ENCODE measurements at regions not wholly inside any gene's neighbourhood (a gene's known extent, or its start where the extent isn't known, plus 50 kb on each side); places are given as distances from the start of the nearest gene placed in this dataset.

DNA sequence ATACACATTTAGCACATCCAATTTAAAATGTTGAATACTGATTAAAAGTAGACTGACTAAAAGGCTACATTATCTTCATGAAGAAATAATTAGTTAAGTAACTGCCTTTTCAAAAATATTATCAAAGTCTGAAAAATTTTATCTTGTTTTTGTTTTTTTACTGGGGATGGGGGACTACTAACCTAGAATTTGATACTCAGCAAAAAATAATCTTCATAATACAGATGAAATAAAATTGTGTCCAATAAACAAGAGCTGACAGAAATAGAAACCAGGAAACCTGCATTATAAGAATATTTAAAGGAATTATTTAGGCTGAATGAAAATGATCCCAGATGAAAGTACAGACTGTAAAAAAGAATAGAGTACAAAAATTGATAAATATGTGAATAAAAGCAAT, 200.7 kb upstream of the RGPD4 start:
- TF ChIP-seq, protein P1, sequence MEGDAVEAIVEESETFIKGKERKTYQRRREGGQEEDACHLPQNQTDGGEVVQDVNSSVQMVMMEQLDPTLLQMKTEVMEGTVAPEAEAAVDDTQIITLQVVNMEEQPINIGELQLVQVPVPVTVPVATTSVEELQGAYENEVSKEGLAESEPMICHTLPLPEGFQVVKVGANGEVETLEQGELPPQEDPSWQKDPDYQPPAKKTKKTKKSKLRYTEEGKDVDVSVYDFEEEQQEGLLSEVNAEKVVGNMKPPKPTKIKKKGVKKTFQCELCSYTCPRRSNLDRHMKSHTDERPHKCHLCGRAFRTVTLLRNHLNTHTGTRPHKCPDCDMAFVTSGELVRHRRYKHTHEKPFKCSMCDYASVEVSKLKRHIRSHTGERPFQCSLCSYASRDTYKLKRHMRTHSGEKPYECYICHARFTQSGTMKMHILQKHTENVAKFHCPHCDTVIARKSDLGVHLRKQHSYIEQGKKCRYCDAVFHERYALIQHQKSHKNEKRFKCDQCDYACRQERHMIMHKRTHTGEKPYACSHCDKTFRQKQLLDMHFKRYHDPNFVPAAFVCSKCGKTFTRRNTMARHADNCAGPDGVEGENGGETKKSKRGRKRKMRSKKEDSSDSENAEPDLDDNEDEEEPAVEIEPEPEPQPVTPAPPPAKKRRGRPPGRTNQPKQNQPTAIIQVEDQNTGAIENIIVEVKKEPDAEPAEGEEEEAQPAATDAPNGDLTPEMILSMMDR (conservative IDR thresholded peaks at IDR 0.05; ENCODE audit: low read depth in 2 of 2): no peak
- TF ChIP-seq POLR2AphosphoS5 (IDR thresholded peaks at IDR 0.05; ENCODE audit: low read depth): no peak
- TF ChIP-seq CREB1 (CRISPR knock-in tag; IDR thresholded peaks at IDR 0.05; ENCODE audit: low read depth): no peak
- TF ChIP-seq, protein P2, sequence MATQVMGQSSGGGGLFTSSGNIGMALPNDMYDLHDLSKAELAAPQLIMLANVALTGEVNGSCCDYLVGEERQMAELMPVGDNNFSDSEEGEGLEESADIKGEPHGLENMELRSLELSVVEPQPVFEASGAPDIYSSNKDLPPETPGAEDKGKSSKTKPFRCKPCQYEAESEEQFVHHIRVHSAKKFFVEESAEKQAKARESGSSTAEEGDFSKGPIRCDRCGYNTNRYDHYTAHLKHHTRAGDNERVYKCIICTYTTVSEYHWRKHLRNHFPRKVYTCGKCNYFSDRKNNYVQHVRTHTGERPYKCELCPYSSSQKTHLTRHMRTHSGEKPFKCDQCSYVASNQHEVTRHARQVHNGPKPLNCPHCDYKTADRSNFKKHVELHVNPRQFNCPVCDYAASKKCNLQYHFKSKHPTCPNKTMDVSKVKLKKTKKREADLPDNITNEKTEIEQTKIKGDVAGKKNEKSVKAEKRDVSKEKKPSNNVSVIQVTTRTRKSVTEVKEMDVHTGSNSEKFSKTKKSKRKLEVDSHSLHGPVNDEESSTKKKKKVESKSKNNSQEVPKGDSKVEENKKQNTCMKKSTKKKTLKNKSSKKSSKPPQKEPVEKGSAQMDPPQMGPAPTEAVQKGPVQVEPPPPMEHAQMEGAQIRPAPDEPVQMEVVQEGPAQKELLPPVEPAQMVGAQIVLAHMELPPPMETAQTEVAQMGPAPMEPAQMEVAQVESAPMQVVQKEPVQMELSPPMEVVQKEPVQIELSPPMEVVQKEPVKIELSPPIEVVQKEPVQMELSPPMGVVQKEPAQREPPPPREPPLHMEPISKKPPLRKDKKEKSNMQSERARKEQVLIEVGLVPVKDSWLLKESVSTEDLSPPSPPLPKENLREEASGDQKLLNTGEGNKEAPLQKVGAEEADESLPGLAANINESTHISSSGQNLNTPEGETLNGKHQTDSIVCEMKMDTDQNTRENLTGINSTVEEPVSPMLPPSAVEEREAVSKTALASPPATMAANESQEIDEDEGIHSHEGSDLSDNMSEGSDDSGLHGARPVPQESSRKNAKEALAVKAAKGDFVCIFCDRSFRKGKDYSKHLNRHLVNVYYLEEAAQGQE (IDR thresholded peaks at IDR 0.05; ENCODE audit: unreplicated experiment): no peak
- no peak for TF ChIP-seq NANOG (IDR thresholded peaks at IDR 0.05; ENCODE audit: borderline replicate concordance)
- no peak for TF ChIP-seq EZH2phosphoT487 (IDR thresholded peaks at IDR 0.05; ENCODE audit: unreplicated experiment)
- no peak for TF ChIP-seq EZH2 (IDR thresholded peaks at IDR 0.05; ENCODE audit: low read depth, unreplicated experiment)
- TF ChIP-seq, protein P3, sequence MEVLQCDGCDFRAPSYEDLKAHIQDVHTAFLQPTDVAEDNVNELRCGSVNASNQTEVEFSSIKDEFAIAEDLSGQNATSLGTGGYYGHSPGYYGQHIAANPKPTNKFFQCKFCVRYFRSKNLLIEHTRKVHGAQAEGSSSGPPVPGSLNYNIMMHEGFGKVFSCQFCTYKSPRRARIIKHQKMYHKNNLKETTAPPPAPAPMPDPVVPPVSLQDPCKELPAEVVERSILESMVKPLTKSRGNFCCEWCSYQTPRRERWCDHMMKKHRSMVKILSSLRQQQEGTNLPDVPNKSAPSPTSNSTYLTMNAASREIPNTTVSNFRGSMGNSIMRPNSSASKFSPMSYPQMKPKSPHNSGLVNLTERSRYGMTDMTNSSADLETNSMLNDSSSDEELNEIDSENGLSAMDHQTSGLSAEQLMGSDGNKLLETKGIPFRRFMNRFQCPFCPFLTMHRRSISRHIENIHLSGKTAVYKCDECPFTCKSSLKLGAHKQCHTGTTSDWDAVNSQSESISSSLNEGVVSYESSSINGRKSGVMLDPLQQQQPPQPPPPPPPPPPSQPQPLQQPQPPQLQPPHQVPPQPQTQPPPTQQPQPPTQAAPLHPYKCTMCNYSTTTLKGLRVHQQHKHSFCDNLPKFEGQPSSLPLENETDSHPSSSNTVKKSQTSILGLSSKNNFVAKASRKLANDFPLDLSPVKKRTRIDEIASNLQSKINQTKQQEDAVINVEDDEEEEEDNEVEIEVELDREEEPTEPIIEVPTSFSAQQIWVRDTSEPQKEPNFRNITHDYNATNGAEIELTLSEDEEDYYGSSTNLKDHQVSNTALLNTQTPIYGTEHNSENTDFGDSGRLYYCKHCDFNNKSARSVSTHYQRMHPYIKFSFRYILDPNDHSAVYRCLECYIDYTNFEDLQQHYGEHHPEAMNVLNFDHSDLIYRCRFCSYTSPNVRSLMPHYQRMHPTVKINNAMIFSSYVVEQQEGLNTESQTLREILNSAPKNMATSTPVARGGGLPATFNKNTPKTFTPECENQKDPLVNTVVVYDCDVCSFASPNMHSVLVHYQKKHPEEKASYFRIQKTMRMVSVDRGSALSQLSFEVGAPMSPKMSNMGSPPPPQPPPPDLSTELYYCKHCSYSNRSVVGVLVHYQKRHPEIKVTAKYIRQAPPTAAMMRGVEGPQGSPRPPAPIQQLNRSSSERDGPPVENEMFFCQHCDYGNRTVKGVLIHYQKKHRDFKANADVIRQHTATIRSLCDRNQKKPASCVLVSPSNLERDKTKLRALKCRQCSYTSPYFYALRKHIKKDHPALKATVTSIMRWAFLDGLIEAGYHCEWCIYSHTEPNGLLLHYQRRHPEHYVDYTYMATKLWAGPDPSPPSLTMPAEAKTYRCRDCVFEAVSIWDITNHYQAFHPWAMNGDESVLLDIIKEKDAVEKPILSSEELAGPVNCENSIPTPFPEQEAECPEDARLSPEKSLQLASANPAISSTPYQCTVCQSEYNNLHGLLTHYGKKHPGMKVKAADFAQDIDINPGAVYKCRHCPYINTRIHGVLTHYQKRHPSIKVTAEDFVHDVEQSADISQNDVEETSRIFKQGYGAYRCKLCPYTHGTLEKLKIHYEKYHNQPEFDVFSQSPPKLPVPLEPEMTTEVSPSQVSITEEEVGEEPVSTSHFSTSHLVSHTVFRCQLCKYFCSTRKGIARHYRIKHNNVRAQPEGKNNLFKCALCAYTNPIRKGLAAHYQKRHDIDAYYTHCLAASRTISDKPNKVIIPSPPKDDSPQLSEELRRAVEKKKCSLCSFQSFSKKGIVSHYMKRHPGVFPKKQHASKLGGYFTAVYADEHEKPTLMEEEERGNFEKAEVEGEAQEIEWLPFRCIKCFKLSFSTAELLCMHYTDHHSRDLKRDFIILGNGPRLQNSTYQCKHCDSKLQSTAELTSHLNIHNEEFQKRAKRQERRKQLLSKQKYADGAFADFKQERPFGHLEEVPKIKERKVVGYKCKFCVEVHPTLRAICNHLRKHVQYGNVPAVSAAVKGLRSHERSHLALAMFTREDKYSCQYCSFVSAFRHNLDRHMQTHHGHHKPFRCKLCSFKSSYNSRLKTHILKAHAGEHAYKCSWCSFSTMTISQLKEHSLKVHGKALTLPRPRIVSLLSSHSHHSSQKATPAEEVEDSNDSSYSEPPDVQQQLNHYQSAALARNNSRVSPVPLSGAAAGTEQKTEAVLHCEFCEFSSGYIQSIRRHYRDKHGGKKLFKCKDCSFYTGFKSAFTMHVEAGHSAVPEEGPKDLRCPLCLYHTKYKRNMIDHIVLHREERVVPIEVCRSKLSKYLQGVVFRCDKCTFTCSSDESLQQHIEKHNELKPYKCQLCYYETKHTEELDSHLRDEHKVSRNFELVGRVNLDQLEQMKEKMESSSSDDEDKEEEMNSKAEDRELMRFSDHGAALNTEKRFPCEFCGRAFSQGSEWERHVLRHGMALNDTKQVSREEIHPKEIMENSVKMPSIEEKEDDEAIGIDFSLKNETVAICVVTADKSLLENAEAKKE (CRISPR knock-in tag; IDR thresholded peaks at IDR 0.05): no peak
- no peak for TF ChIP-seq JUNB (IDR thresholded peaks at IDR 0.05; ENCODE audit: unreplicated experiment)
- no peak for TF ChIP-seq ZNF331 (CRISPR knock-in tag; IDR thresholded peaks at IDR 0.05; ENCODE audit: low read depth)
- no peak for TF ChIP-seq ZNF114 (CRISPR knock-in tag; IDR thresholded peaks at IDR 0.05)
- TF ChIP-seq, protein P4, sequence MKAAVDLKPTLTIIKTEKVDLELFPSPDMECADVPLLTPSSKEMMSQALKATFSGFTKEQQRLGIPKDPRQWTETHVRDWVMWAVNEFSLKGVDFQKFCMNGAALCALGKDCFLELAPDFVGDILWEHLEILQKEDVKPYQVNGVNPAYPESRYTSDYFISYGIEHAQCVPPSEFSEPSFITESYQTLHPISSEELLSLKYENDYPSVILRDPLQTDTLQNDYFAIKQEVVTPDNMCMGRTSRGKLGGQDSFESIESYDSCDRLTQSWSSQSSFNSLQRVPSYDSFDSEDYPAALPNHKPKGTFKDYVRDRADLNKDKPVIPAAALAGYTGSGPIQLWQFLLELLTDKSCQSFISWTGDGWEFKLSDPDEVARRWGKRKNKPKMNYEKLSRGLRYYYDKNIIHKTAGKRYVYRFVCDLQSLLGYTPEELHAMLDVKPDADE (IDR thresholded peaks at IDR 0.05): no peak
- TF ChIP-seq STAT1 (IDR thresholded peaks at IDR 0.05; ENCODE audit: unreplicated experiment): no peak
